HG03439 (cell line): ENCODE measurements at regions not wholly inside any gene's neighbourhood (a gene's known extent, or its start where the extent isn't known, plus 50 kb on each side); places are given as distances from the start of the nearest gene placed in this dataset.
"Not testable (repeated sequence)": the region's sequence is repeated elsewhere in the genome, so short reads cannot be mapped to it uniquely, and the experiment has no call there.

Source experiments
- ATAC-seq: cut with Tn5 transposase; IDR thresholded peaks from one replicate; pipeline ENCODE4 v1.9.1; 2021; ENCODE audit warnings: mild to moderate bottlenecking, moderate library complexity; ENCODE audit not compliant: unreplicated experiment

GRCh38 chr3:152621006-152621868 lies 213.7 kb upstream of the P2RY1 start:
- no peak for ATAC-seq

DNA sequence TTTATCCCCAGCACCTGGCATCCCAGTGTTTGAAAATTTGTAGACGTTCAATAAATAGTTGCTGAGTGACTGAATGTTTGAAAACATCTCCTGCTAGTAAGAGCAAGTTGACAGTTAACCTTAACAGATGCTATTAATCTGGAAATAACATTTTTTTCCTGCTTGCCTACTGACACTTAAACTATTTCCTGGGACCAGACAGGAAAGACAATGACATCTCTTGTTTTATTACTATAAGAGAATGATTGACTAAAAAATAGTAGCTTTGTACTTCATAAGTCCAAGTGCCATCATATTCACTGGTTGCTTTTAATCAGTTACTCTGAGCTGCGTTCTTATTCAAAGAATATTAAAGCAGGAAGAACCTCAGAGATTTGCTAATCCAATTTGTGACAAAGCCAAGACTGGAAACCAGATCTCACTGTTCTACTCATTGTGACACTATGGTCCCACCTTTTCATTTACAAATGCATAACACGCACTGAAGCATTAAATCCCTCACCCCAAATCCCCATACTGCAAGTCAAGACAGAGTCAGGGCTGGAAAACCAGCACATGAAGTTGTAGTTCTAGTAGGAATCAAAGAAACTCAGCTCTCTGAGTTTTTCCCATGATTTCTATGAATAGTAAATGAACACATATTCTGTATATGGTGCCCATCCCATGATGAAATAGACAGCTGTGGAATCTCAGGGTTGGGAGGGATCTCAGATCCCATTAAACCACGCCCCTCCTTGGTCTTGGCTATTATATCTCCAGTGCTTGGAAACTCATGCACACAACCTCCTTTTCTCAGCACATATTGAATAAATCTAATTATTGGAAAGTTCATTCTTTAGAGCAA lies 212.7 kb upstream of the P2RY1 start:
- no peak for ATAC-seq

DNA sequence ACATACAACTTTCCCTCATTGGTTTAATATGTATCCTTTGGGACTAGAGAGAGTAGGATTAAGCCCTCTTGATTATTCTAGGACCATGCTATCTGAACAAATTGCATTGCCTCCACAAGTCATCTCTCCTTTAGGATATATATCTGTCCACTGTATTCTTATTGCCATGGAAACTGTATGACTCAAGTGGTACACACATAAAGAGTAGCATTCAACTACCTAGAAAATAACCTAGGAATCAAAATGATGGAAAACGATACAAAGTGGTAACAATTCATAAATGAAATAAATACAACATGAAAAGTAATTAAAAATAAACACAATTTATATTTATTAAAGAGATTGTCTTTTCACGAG lies 212.1 kb upstream of the P2RY1 start:
- ATAC-seq: no peak

- no peak for ATAC-seq
Observed at GRCh38 chr3:152623286-152623911, 211.5 kb upstream of the P2RY1 start.

- no peak for ATAC-seq
Observed at GRCh38 chr3:152626226-152626625, 208.7 kb upstream of the P2RY1 start.

GRCh38 chr3:152628496-152628895 lies 206.4 kb upstream of the P2RY1 start:
- ATAC-seq: no peak

GRCh38 chr3:152629363-152630122 lies 205.4 kb upstream of the P2RY1 start:
- ATAC-seq: no peak

DNA sequence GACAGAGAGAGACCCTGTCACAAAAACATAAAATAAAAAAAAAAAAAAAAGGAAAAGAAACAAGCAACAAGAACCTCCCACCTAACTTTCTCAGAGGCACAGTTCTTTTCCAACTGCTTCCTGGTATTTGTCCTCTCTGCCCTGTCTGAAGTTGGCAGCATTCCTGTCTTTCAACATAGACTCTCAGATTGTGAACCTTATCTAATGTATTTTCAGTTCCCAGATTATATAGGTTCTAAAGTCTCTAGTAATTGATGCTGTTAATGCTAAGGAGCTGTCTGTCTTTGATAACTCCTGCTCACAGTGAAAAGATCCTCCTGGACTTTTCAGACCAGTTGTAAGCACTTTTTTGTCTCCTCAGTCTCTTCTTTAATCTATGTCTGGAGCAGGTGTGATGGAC lies 199.5 kb upstream of the P2RY1 start:
- ATAC-seq: no peak

DNA sequence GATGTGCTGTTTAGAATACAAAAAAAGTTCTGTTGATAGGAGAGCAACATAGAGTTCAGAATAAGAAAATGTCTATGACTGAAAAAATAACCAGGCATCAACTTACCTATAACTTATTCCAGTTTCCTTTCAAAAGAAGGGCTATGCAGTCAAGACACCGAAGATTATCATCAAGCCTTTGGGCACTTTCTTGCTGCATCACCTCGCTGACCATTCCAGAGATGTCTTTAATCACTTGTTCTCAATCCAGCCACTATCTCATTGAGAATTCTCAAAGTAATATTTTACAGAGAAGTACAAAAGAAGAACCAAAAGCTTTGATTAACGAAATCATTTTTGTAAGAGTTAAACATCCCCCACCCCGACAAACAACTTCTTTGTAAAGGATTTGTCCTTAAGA lies 198.3 kb upstream of the P2RY1 start:
- no peak for ATAC-seq

DNA sequence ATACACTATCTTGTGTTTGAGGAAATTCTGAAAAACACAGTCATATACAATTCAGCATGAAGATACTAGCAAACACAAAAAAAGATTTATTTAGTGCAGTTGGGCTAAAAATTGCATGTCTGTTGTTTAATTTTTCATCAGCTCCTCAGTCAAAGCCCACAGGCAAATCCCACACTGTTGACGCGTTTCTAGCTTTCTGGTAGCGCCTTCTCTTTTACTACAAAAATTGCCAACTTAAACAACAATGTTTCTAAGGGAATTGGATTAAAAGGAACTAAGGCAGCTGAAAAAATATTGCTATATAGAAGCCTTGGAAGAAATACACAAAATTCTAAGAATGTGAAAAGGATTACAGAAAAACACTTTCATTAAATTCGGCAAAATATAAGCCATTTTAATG lies 196.7 kb upstream of the P2RY1 start:
- ATAC-seq: no peak

- no peak for ATAC-seq
Observed at GRCh38 chr3:152638707-152639450, 196.1 kb upstream of the P2RY1 start.

DNA sequence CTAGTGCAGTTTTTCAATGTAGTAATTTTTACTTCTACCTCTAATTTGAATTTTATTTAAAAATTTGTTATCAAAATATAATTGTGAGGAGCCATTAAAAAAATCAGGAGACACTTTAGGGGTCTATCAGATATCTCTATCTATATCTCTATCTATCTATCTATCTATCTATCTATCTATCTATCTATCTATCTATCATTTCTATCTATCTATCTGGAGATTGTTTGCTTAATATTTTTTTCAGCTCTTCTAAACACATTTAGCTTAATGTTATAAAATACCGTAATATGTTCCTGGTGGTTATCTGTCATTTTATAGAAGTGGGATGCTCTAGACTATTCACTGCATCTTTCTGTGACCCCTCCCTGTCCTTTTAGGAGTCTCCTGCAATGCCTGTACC lies 193.7 kb upstream of the P2RY1 start:
- ATAC-seq: no peak

- no peak for ATAC-seq
Observed at GRCh38 chr3:152642658-152643057, 192.3 kb upstream of the P2RY1 start.

DNA sequence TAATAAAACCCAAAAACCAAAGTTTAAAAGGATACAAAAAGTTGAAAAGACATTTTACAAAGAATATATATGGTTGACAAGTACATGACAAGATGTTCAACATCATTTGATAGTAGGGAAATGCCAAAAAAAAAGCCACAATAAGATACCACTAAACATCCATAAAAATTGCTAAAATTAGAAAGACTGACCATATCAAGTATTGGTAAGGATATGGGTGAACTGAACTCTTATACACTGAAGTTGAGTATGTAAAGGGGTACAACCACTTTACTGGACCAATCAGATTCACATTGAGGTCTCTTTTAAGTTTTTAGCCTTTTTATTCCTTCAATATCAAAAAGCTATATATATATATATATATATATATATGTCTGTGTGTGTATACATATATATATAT lies 190.5 kb upstream of the P2RY1 start:
- ATAC-seq: no peak

DNA sequence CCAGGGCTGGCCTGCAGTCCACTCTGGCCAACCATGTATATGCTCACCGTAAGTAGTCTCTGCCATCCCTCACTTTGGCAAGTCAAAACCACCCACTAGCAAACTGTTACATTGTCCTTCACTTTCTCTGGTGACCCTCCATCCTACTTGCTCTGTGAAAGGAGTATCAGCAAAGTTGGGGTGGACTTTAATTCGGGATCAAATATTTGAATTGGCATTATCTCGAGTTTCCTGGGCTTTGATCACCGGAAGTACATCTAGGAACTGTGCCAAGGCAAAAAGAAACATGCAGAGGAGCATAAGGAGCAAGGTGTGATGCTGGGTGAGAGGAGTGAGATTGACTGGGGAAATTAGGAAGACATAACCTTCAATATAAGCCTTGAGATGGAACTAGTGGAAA lies 188.9 kb upstream of the P2RY1 start:
- ATAC-seq: no peak

DNA sequence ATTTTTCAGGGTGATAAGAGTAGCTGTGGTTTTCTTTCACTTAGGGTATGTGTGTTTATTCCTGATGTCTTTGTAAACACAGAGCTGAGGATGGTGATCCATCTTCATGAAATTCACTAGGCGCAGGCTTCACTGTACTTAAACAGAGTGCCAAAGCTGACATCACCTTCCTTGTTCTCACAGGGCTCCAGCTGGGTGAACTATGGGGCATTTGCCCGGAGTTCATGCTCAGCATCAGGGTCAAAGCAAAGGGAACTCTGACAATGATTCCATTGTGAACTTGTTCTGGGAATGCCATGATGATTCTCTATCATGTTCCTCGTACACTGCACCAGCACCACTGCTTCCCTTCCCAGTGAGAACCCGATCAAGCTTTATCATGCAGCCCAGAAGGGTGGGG lies 184.8 kb upstream of the P2RY1 start:
- no peak for ATAC-seq

DNA sequence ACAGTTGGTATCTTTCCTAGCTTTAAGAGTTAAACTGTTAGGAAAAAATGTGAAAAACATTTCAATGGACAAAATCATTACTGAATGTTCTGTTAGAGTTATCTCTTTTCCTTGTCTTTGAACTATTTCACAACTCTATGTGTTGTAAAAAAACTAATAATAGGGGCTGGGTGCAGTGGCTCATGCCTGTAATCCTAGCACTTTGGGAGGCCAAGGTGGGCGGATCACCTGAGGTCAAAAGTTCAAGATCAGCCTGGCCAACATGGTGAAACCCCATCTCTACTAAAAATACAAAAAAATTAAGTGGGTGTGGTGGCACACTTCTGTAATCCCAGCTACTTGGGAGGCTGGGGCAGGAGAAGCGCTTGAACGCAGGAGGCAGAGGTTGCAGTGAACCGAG lies 184.0 kb upstream of the P2RY1 start:
- ATAC-seq: not testable (repeated sequence)

GRCh38 chr3:152656214-152656971 lies 178.5 kb upstream of the P2RY1 start:
- ATAC-seq: no peak

DNA sequence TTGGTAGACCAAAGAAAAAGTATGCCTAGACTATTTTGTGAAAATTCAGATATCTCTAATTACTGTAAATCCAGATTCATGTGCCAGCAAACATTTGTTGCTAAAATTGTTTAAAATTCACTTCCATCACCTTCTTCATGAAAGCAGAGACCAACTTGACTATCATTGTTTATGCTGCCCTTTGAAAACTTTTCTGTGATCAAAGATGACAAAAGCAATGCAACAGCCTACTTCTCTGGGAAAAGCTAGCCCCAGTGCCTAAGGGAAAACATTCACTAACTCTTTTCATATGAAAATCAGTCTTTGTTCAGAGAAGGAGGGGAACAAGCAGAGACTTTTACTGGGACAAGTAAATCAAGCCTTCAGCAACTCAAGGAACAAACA lies 178.0 kb upstream of the P2RY1 start:
- ATAC-seq: no peak
